GM12874 (cell line): ENCODE measurements at regions not wholly inside any gene's neighbourhood (a gene's known extent, or its start where the extent isn't known, plus 50 kb on each side); places are given as distances from the start of the nearest gene placed in this dataset.
A peak's percentile ranks its signal among the peaks of the same experiment; 100 is the strongest.

ENCODE experiments used
- TF ChIP-seq, protein P1 (sequence below): IDR thresholded peaks from 2 replicates; pipeline ENCODE4 v1.5.1; 2011; ENCODE audit warnings: low read depth, mild to moderate bottlenecking, control low read depth, low read length, moderate library complexity; ENCODE audit not compliant: insufficient read depth

- TF ChIP-seq, protein P1, sequence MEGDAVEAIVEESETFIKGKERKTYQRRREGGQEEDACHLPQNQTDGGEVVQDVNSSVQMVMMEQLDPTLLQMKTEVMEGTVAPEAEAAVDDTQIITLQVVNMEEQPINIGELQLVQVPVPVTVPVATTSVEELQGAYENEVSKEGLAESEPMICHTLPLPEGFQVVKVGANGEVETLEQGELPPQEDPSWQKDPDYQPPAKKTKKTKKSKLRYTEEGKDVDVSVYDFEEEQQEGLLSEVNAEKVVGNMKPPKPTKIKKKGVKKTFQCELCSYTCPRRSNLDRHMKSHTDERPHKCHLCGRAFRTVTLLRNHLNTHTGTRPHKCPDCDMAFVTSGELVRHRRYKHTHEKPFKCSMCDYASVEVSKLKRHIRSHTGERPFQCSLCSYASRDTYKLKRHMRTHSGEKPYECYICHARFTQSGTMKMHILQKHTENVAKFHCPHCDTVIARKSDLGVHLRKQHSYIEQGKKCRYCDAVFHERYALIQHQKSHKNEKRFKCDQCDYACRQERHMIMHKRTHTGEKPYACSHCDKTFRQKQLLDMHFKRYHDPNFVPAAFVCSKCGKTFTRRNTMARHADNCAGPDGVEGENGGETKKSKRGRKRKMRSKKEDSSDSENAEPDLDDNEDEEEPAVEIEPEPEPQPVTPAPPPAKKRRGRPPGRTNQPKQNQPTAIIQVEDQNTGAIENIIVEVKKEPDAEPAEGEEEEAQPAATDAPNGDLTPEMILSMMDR, result no peak
These were observed 50.4 kb downstream of the RTL9 start for GRCh38 chrX:110408949-110409588.

DNA sequence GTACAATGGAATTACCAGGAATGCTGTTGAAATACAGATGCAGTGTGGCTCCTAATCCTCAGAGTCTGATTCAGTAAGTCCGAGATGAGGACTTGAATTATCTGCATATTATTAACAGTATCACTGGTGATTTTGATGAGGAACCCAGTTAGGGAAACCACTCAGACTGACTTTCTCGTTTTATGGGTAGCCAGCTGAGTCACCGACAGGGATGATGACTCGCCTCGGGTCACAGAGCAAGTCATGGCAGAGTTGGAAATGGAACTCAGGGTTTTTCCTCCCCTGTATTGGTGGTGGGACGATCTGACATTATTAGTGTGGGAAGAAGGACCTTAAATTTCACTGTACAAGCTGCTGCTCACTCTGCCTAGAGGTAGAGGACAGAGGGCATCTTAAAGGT, 51.3 kb downstream of the RTL9 start:
- TF ChIP-seq, protein P1, result no peak

DNA sequence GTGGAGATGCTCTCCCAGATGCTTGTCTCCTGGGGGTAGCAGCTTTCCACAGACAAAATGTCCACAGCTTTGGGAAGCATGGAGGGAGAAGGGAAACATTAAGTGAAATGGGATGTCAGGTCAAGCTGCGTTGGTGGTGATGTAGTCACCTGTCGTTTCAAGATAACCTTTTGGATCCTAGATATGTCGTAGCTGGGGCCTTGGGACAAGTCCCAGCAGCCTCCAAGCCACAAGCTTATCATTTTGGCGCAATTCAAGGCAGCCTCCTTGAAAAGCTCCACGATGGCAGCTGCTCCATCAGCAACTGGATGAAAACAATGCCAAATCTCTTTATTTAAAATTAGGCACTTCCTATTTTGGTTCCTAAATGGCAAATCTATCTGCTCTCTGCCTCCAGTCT, 52.0 kb downstream of the RTL9 start:
- TF ChIP-seq, protein P1, result no peak

DNA sequence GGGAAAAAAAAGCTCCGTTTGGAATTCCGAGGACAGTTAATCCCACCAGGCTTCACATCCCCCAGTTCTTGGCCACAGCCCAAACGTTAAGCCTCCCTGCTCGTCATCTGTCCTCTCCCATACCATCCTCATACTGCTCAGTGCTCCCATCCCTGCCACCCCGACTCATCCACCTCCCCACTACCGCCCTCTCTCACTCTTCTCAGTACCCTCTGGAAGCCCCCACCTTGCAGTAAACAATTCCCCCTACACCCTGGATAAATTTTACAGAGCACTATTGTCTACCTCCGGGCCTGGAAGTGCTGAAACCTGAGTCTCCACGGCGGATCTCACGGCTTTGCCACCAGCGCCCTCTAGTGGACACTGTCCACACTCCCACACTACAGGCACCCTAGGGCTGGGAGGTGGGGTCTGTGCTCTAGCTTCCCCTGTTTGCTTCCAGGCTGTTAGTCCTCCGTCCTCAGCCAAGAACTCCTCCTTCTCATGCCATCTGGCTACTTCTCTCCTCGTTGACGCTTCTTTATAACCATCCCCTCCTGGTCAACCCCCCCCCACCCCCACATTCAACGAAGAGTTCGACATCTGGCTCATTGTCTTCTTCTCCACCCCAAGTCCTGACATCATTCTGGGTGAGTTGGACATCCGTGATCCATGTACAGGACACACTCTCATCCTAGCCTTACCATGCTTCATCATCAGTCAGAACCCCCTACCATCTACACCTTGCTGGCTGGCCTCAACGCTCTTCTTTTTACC, 54.5 kb downstream of the RTL9 start:
- TF ChIP-seq, protein P1, result peak; percentile 75

GRCh38 chrX:110413727-110414124, 55.1 kb downstream of the RTL9 start:
- TF ChIP-seq, protein P1, result no peak

DNA sequence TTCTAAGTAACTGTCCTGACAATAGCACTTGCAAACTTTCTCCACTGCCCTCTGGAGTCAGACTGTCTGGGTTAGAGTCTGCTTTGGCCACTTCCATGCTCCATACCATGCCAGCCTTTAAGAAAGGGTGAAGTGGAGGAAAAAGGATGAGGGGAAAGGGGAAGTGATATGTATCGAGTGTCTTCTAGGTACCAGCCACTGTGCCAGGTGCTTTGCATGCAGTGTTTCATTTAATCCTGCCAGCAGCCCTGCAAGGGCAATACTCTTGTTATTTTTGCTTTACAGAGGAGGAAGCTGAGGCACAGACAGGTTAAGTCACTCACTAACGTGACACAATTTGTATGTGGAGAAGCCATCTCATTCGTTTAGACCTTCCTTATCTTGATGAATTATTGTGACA, 55.6 kb downstream of the RTL9 start:
- TF ChIP-seq, protein P1, result no peak

- TF ChIP-seq, protein P1, result no peak
These were observed 56.2 kb downstream of the RTL9 start for GRCh38 chrX:110414679-110415439.
